SHP77 (cell line): ENCODE measurements at regions not wholly inside any gene's neighbourhood (a gene's known extent, or its start where the extent isn't known, plus 50 kb on each side); places are given as distances from the start of the nearest gene placed in this dataset.

Source experiments
- DNase-seq, 2 experiments: peaks; one replicate each; lab custom pipeline; 2025; lab: John Stamatoyannopoulos, UW

GRCh38 chr6:22621701-22622100, 52.3 kb downstream of the HDGFL1 start:
- no peak for DNase-seq

GRCh38 chr6:22622351-22622750, 53.0 kb downstream of the HDGFL1 start:
- no peak for DNase-seq

- DNase-seq: no peak
Observed at GRCh38 chr6:22622813-22623212, 53.4 kb downstream of the HDGFL1 start.

- no peak for DNase-seq
Observed at GRCh38 chr6:22627644-22628043, 58.3 kb downstream of the HDGFL1 start.

GRCh38 chr6:22631091-22631490, 61.7 kb downstream of the HDGFL1 start:
- no peak for DNase-seq

GRCh38 chr6:22632581-22633145, 63.3 kb downstream of the HDGFL1 start:
- no peak for DNase-seq

GRCh38 chr6:22636452-22636851, 67.1 kb downstream of the HDGFL1 start:
- no peak for DNase-seq

- DNase-seq: no peak
Observed at GRCh38 chr6:22637782-22638181, 68.4 kb downstream of the HDGFL1 start.

GRCh38 chr6:22638320-22638719, 69.0 kb downstream of the HDGFL1 start:
- no peak for DNase-seq

- DNase-seq: no peak
Observed at GRCh38 chr6:22642254-22642653, 72.9 kb downstream of the HDGFL1 start.

GRCh38 chr6:22643780-22644179, 74.4 kb downstream of the HDGFL1 start:
- DNase-seq: no peak

GRCh38 chr6:22647719-22648118, 78.4 kb downstream of the HDGFL1 start:
- no peak for DNase-seq

- no peak for DNase-seq
Observed at GRCh38 chr6:22651731-22652130, 82.4 kb downstream of the HDGFL1 start.

- DNase-seq: no peak
Observed at GRCh38 chr6:22653980-22654610, 84.7 kb downstream of the HDGFL1 start.

- DNase-seq: no peak
Observed at GRCh38 chr6:22656706-22657351, 87.5 kb downstream of the HDGFL1 start.

GRCh38 chr6:22657352-22657980, 88.1 kb downstream of the HDGFL1 start:
- DNase-seq: no peak

GRCh38 chr6:22658183-22658582, 88.8 kb downstream of the HDGFL1 start:
- DNase-seq: no peak

GRCh38 chr6:22658934-22659333, 89.6 kb downstream of the HDGFL1 start:
- no peak for DNase-seq

- DNase-seq: no peak
Observed at GRCh38 chr6:22664968-22665367, 95.6 kb downstream of the HDGFL1 start.

- no peak for DNase-seq
Observed at GRCh38 chr6:22666021-22666420, 96.7 kb downstream of the HDGFL1 start.

- DNase-seq: no peak
Observed at GRCh38 chr6:22666586-22666985, 97.2 kb downstream of the HDGFL1 start.

- DNase-seq: no peak
Observed at GRCh38 chr6:22667855-22668254, 98.5 kb downstream of the HDGFL1 start.

GRCh38 chr6:22668307-22668706, 98.9 kb downstream of the HDGFL1 start:
- no peak for DNase-seq
